Cardiac fibroblast (primary cell): ENCODE measurements at regions not wholly inside any gene's neighbourhood (a gene's known extent, or its start where the extent isn't known, plus 50 kb on each side); places are given as distances from the start of the nearest gene placed in this dataset.

ENCODE experiments used
- DNase-seq, 2 donors: peaks; one replicate each; pipeline versions ENCODE4 v3.0.0 to v3.0.0-alpha.2; 2010; ENCODE audit warnings: low read depth in 2 of 2
- H3K4me3 ChIP-seq, 2 donors: replicated peaks in 1 of 2; 1 replicate in 1 of 2; 2 replicates in 1 of 2; pipeline ENCODE4 v1.5.1; 2011; ENCODE audit warnings: low read depth in 2 of 2, low read length in 2 of 2, mild to moderate bottlenecking in 2 of 2, moderate library complexity in 1 of 2
- TF ChIP-seq, protein P1 (sequence below): IDR thresholded peaks from one replicate; pipeline ENCODE4 v1.5.1; 2011; ENCODE audit warnings: low read depth, mild to moderate bottlenecking, low read length, inconsistent platforms

DNA sequence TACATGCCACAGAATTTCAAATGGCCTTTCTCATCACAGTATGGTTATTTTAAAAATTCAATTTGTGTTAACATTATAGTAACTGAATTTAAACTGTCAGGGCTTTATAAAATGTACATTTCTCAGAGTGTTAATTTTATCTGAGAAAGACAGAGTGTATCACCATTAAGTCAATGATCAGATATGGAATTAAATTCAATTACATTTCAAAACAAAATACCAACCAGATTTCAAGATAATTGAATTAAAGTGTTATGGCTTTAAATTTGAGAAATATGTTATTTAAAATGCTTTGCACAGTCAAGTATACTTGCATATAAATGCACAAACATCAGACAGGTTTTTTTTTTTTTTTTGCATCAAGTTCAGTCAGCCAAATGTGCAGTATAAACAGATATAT, 1574.4 kb downstream of the BRINP3 start:
- TF ChIP-seq, protein P1, sequence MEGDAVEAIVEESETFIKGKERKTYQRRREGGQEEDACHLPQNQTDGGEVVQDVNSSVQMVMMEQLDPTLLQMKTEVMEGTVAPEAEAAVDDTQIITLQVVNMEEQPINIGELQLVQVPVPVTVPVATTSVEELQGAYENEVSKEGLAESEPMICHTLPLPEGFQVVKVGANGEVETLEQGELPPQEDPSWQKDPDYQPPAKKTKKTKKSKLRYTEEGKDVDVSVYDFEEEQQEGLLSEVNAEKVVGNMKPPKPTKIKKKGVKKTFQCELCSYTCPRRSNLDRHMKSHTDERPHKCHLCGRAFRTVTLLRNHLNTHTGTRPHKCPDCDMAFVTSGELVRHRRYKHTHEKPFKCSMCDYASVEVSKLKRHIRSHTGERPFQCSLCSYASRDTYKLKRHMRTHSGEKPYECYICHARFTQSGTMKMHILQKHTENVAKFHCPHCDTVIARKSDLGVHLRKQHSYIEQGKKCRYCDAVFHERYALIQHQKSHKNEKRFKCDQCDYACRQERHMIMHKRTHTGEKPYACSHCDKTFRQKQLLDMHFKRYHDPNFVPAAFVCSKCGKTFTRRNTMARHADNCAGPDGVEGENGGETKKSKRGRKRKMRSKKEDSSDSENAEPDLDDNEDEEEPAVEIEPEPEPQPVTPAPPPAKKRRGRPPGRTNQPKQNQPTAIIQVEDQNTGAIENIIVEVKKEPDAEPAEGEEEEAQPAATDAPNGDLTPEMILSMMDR = no peak
- H3K4me3 ChIP-seq = no peak overlapping the region
- DNase-seq = no peak

DNA sequence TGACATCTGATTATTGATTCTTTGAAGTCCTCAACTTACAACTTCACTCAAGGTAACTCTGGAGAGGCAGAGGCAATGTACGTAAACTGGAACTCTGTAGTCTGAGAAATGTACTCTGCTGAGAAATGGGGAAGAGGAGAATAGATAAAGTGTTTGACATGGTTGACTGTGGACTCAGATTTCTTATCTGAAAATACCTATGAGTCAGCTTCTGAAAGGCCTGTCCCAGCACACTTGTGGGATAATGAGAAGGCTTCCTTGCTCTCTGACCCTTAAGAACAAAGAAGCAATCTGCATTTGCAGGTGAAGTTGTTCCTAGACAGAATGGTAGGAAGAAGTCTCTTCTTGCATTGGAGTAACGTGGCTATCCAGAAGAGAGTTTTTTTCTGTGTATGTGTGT, 1573.5 kb downstream of the BRINP3 start:
- H3K4me3 ChIP-seq = no peak overlapping the region
- TF ChIP-seq, protein P1 = no peak
- DNase-seq = no peak

DNA sequence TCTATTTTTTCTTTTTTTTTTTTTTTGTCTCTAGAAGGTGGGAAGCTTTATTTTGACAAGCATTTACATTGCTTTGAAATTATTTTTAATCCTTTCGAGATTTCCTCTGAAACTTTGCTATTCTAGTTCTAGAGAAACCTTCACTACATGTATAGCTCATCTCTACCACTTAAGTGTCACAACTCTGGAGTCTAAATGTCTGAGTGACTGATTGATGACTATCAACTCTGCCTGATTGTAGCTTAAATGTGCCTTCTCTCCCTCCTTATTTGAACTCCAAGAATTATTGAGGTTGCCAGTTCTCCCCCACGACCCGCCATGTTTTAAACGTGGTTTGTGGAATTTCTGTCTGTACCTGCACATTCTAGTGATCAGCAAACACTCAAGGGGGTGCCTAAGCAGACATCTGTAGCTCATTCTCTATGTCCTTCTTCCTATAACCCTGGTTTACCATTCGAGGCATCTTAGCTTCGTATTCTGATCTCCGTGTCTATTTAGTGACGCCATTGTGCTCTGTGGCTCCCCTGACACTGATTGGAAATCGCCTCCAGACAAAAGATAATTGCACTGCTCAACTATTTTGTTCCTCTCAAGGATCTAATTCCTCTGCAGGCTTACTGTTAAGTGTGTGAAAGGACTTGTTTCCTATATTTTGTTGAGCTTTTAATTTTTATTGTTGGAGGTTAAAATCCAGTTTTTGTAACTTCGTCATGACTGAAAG, 1570.6 kb downstream of the BRINP3 start:
- TF ChIP-seq, protein P1 = no peak
- no peak for DNase-seq
- no peak overlapping the region for H3K4me3 ChIP-seq

DNA sequence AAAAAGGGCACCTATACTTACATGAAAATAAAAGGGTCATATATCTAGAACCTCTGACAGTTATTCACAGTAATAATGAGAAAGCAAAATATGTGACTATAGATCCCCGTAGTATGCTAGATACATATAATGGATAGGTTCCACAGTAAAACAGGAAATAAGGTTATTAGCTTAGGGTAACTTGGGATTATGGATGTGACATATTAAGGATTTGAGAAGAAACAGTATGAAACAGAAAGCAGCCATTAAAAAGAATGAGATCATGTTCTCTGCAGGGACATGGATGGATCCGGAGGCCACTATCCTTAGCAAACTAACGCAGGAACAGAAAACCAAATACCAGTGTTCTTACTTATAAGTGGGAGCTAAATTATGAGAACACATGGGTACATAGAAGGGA, 1547.3 kb downstream of the BRINP3 start:
- DNase-seq = no peak
- TF ChIP-seq, protein P1 = no peak
- no peak overlapping the region for H3K4me3 ChIP-seq

DNA sequence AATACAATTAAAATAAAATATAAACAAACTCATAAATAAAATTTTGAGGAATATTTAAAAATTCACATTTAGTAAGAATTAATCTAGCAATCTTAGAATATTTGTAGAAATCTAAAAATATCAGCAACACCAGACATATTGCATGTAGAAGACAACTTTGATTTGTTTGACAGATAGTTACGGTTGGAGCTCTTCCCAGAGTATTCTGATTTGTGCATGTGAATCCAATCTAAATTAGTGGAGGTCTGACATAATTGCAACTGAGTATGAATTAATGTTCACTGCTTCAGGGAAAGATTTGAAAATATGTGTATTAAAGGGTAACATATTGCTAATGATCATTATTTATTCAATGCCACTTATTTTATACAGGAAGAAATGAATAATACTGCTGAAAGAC, 1546.2 kb downstream of the BRINP3 start:
- TF ChIP-seq, protein P1 = no peak
- DNase-seq = no peak
- no peak overlapping the region for H3K4me3 ChIP-seq

DNA sequence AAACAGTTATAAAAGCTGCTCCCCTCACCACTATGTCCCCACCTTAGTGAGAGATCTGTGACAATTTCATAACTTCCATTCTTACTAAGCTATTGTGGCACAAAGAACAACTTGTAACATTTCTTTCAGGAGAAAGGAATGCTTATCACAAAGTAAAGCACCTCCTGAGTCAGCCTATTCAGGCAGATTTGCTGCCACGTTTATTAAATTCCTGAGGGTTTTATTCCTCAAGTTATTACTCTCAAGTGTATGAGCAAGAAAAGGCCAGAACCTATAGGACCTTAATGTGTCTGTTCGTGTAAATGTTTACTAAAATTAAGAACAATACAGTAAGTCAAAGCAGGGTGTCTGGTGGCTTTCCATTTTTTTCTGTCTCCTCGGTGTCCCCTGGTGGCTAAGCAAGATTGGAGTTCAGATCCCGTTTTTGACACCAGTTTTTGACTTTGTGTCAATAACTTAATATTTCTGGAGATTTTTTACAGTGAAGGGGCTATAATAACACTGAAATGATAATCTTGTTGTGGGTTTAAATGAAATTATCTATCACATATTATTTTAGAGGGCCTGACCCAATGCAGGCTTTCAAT, 1539.6 kb downstream of the BRINP3 start:
- no peak overlapping the region for H3K4me3 ChIP-seq
- TF ChIP-seq, protein P1 = no peak
- no peak for DNase-seq
